Upper lobe of left lung (tissue), 4 donors: ENCODE measurements at regions not wholly inside any gene's neighbourhood (a gene's known extent, or its start where the extent isn't known, plus 50 kb on each side); places are given as distances from the start of the nearest gene placed in this dataset.

Experiments used
- EP300 ChIP-seq, 4 donors: sonication (generic); formaldehyde crosslinking; IDR thresholded peaks; one replicate each; pipeline ENCODE4 v1.5.1; 2017; ENCODE audit warnings: antibody characterized with exemption in 4 of 4, control low read depth in 2 of 4
- POLR2A ChIP-seq, 4 donors: fragments of 450-650 bp; IDR thresholded peaks; one replicate each; pipeline ENCODE4 v1.5.1; 2016 to 2017; ENCODE audit warnings: antibody characterized with exemption in 4 of 4, mild to moderate bottlenecking in 2 of 4
- POLR2AphosphoS5 ChIP-seq, 2 donors: sonication (generic); formaldehyde crosslinking; IDR thresholded peaks; one replicate each; pipeline ENCODE4 v1.5.1; 2017; ENCODE audit warnings: antibody characterized with exemption in 2 of 2
- TF ChIP-seq, protein P1 (sequence below), 6 experiments: fragments of 450-650 bp in 4 of 6; fragments of 200-600 bp in 2 of 6; sonication (generic) in 2 of 6; IDR thresholded peaks; one replicate each; pipeline ENCODE4 v1.5.1; 2016 to 2019; ENCODE audit warnings: antibody characterized with exemption in 6 of 6

DNA sequence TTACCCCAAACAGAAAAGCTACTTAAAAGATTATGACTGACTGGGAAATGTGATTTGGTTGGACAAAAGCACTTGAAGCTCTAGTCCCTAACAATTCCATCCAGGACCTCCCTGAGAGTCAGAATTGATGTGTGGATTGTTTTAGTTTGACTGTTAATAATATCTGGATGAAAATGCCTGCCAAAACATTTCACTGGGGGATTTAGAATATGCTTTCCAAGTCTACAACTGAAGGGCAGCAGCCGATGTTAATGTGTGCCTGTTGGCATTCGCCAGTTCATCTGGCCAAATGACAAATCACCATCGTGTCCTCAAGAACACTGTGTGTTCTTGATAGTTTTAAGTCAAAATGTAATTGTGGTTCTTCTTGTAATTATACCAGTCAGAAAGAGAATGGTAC lies 76.0 kb upstream of the TSC22D1 start:
- TF ChIP-seq, protein P1, sequence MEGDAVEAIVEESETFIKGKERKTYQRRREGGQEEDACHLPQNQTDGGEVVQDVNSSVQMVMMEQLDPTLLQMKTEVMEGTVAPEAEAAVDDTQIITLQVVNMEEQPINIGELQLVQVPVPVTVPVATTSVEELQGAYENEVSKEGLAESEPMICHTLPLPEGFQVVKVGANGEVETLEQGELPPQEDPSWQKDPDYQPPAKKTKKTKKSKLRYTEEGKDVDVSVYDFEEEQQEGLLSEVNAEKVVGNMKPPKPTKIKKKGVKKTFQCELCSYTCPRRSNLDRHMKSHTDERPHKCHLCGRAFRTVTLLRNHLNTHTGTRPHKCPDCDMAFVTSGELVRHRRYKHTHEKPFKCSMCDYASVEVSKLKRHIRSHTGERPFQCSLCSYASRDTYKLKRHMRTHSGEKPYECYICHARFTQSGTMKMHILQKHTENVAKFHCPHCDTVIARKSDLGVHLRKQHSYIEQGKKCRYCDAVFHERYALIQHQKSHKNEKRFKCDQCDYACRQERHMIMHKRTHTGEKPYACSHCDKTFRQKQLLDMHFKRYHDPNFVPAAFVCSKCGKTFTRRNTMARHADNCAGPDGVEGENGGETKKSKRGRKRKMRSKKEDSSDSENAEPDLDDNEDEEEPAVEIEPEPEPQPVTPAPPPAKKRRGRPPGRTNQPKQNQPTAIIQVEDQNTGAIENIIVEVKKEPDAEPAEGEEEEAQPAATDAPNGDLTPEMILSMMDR (IDR thresholded peaks at IDR 0.05), result no peak
- TF ChIP-seq POLR2A (IDR thresholded peaks at IDR 0.05) (no peak), POLR2AphosphoS5 (IDR thresholded peaks at IDR 0.05) (no peak), EP300 (IDR thresholded peaks at IDR 0.05) (no peak)
